Gastroesophageal sphincter (tissue), 3 donors: ENCODE measurements at regions not wholly inside any gene's neighbourhood (a gene's known extent, or its start where the extent isn't known, plus 50 kb on each side); places are given as distances from the start of the nearest gene placed in this dataset.

ENCODE experiments used
- EP300 ChIP-seq: sonication (generic); formaldehyde crosslinking; IDR thresholded peaks from one replicate; pipeline ENCODE4 v1.6.1; 2017; ENCODE audit warnings: antibody characterized with exemption, mild to moderate bottlenecking
- POLR2A ChIP-seq, 2 donors: fragments of 450-650 bp; IDR thresholded peaks; one replicate each; pipeline ENCODE4 v1.6.1; 2017; ENCODE audit warnings: antibody characterized with exemption in 2 of 2, mild to moderate bottlenecking in 2 of 2, moderate library complexity in 1 of 2
- POLR2AphosphoS5 ChIP-seq: sonication (generic); formaldehyde crosslinking; IDR thresholded peaks from one replicate; pipeline ENCODE4 v1.6.1; 2017; ENCODE audit warnings: antibody characterized with exemption
- TF ChIP-seq, protein P1 (sequence below), 4 experiments: fragments of 200-600 bp in 2 of 4; fragments of 450-650 bp in 2 of 4; sonication (generic) in 1 of 4; IDR thresholded peaks; one replicate each; pipeline ENCODE4 v1.5.1; 2017 to 2019; ENCODE audit warnings: antibody characterized with exemption in 4 of 4, mild to moderate bottlenecking in 2 of 4, moderate library complexity in 2 of 4

DNA sequence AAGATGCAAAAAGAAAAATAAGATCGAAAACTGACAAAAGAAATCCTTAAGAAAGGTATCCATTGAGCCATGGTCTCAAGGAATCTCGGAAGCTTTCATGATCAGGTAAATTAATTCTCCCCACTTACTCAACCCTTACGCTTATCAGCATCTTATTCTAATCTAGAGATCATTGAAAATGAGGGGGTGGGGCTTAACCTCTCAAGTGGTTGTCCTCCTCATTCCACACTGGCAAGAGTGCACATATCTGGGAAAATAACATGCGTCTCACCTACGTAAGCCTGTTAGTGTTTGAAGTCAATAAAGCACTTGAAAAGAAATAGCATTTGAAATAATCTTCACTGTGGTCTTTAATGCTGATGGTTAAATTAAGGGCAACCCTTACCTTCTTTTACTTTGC lies 82.5 kb upstream of the NEUROD1 start:
- TF ChIP-seq, protein P1, sequence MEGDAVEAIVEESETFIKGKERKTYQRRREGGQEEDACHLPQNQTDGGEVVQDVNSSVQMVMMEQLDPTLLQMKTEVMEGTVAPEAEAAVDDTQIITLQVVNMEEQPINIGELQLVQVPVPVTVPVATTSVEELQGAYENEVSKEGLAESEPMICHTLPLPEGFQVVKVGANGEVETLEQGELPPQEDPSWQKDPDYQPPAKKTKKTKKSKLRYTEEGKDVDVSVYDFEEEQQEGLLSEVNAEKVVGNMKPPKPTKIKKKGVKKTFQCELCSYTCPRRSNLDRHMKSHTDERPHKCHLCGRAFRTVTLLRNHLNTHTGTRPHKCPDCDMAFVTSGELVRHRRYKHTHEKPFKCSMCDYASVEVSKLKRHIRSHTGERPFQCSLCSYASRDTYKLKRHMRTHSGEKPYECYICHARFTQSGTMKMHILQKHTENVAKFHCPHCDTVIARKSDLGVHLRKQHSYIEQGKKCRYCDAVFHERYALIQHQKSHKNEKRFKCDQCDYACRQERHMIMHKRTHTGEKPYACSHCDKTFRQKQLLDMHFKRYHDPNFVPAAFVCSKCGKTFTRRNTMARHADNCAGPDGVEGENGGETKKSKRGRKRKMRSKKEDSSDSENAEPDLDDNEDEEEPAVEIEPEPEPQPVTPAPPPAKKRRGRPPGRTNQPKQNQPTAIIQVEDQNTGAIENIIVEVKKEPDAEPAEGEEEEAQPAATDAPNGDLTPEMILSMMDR (IDR thresholded peaks at IDR 0.05) = no peak
- TF ChIP-seq POLR2A (IDR thresholded peaks at IDR 0.05) (no peak), EP300 (no peak), POLR2AphosphoS5 (no peak)
